ENCODE measurements at regions not wholly inside any gene's neighbourhood (a gene's known extent, or its start where the extent isn't known, plus 50 kb on each side); places are given as distances from the start of the nearest gene placed in this dataset.

- DNase-seq (ENCODE audit: low read depth in 4 of 4, low spot score in 2 of 4): no peak
These were observed 441.4 kb upstream of the FAT3 start for GRCh38 chr11:91783173-91783572.

GRCh38 chr11:91778758-91779157, 445.9 kb upstream of the FAT3 start:
- no peak for DNase-seq (ENCODE audit: low read depth in 4 of 4, low spot score in 2 of 4)

GRCh38 chr11:91776655-91777054, 448.0 kb upstream of the FAT3 start:
- no peak for DNase-seq (ENCODE audit: low read depth in 4 of 4, low spot score in 2 of 4)

- no peak for DNase-seq (ENCODE audit: low read depth in 4 of 4, low spot score in 2 of 4)
These were observed 451.5 kb upstream of the FAT3 start for GRCh38 chr11:91773090-91773489.

GRCh38 chr11:91771961-91772360, 452.7 kb upstream of the FAT3 start:
- DNase-seq (ENCODE audit: low read depth in 4 of 4, low spot score in 2 of 4): no peak

GRCh38 chr11:91768783-91769182, 455.8 kb upstream of the FAT3 start:
- no peak for DNase-seq (ENCODE audit: low read depth in 4 of 4, low spot score in 2 of 4)

- DNase-seq (ENCODE audit: low read depth in 4 of 4, low spot score in 2 of 4): no peak
These were observed 461.3 kb upstream of the FAT3 start for GRCh38 chr11:91763331-91763730.

DNA sequence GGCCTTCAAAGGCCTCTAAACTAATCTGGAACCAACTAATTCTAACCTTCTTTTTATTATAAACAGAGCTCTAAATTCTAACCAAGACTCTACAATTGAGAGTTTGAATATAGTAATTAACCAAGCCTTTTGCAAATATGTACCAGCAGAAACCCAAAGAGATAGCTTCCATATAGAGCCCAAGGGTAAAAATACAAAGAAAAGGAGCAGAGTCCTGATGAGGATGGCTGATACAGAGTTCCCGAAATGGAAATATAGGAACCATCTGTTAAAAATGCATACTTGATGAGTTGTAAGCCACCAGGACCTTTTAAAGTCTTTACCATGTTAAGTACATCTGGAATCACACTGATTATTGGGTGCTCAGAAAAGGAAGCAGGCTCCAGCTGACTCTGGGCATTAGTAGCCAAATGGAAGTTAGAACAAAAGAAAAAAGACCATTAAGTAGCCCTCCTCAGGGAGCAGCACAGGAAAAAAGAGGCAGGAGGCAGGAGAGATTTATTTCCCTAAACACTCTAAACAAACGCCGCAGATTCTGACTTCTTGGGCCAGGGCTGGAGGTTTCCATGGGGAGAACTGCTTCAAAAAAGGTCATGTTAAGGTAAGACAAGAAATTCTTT, 463.1 kb upstream of the FAT3 start:
- DNase-seq (ENCODE audit: low read depth in 4 of 4, low spot score in 2 of 4): no peak

GRCh38 chr11:91756829-91757480, 467.7 kb upstream of the FAT3 start:
- DNase-seq (ENCODE audit: low read depth in 4 of 4, low spot score in 2 of 4): no peak

DNA sequence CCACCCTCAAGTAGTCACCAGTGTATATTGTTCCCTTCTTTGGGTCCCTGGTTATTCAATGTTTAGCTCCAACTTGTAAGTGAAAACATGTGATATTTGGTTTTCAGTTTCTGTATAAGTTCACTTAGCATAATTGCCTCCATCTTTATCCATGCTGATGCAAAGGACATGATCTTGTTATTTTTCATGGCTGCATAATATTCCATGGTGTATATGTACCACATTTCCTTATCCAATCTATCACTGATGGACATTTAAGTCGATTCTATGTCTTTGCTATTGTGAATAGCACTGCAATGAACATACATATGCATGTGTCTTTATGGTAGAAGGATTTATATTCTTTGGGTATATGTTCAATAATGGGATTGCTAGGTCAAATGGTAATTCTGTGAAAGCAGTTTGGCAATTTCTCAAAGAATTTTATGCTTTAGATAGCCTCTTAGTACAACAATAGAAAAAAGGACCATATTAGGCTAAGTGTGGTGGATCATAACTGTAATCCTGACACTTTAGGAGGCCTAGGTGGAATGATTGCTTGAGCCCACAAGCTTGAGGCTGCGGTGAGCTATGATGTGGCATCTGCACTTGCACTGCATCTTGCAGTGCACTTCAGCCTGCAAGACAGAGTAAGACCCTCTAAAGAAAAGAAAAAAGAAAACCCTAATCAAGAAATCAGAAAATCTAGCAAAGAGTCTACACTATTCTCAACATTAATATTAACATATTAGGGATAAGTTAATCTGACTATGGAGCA, 468.5 kb upstream of the FAT3 start:
- DNase-seq (ENCODE audit: low read depth in 4 of 4, low spot score in 2 of 4): no peak

- DNase-seq (ENCODE audit: low read depth in 4 of 4, low spot score in 2 of 4): no peak
These were observed 469.1 kb upstream of the FAT3 start for GRCh38 chr11:91755526-91755925.

DNA sequence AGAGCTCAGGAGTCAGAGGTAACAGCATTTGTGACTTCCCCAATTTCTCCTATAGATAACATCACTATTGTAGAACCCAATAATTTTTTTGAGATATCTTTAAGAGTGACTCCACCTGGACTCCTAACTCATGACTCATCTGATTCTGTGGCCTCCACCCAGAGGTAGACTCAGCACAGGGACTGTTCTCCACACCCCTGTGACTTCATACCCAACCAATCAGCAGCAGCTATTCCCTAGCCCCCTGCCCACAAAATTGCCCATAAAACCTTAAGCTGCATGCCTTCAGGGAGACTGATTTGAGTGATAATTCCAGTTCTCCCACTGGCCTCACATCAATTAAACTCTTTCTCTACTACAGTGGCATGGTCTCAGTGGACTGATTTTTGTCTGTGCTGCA, 475.4 kb upstream of the FAT3 start:
- no peak for DNase-seq (ENCODE audit: low read depth in 4 of 4, low spot score in 2 of 4)

- DNase-seq (ENCODE audit: low read depth in 4 of 4, low spot score in 2 of 4): no peak
These were observed 482.5 kb upstream of the FAT3 start for GRCh38 chr11:91742155-91742554.

DNA sequence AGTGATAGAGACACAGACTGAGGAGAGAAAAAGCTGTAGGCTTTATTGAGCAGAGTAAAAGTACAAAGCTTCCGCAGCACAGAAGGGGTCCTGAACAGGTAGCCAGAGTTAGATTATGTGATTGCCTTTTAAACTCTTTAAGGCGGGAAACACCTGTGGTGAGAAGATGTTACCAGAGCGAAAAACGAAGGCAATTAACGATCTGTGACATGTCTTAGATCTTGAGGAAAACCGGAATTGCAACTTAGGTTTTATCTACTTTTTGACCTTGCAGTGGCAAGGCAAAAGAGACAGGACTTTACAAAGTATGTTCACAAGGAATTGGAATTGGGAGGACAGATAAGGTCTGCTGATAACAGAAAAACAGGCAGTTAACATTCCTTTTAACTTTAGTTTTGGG, 493.6 kb upstream of the FAT3 start:
- DNase-seq (ENCODE audit: low read depth in 4 of 4, low spot score in 2 of 4): no peak

GRCh38 chr11:91730620-91731019, 494.0 kb upstream of the FAT3 start:
- no peak for DNase-seq (ENCODE audit: low read depth in 4 of 4, low spot score in 2 of 4)

GRCh38 chr11:91730057-91730456, 494.6 kb upstream of the FAT3 start:
- no peak for DNase-seq (ENCODE audit: low read depth in 4 of 4, low spot score in 2 of 4)

- no peak for DNase-seq (ENCODE audit: low read depth in 4 of 4, low spot score in 2 of 4)
These were observed 507.4 kb upstream of the FAT3 start for GRCh38 chr11:91717169-91717568.

DNA sequence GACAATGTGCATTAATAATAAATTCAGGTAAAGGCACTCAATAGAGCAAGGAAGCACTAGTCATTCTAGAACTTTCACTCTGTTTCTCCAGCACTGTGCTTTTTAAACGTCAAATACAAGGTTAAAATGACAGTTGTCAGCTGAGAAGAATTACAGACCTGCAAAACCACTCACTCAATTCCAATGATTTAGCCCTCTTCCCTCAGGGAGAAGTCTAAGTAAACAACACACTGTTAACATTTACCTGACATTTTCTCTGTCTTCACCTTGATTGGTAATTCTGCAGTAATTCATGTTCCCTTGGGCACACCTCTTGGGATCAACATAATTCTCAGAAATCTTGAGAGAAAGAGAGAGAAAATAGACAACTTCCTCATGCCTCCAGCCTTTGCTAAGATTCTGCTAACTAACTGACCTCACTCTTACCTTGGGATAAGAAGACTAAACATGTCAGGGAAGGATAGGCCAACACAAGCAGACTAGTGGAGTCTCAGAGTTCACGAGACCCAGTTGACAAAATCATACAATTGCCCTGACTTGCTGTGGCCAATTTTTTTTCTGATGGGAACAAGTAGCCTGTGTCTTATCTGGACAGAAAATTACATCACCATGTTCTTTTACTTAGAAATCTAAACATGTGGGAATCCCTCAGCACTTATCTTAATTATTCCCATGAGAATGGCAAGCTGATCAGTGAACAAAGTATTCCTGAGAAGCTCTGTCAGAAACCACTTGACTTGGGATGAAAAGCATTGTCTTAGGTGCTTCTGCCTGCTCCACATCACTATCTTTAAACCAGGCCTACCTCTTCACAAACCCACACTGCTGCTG, 516.8 kb upstream of the FAT3 start:
- DNase-seq (ENCODE audit: low read depth in 4 of 4, low spot score in 2 of 4): no peak

DNA sequence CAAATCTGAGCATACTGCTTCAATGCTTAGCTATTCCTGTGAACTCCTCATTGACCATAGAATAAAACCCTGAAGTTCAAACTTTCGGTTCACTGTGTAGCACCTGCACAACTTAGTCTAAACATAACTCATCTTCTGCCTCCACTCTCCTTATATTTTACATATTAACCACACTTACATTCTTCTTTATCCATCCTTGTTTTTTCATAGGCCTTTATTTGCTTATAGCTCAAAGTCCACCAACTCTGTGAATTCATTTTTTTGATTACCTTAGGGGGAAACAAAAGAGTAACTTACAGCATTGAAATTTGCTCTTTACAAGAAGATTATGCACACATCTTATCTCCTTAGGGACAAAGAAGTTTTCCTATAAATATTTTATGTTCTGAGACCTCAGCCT, 521.6 kb upstream of the FAT3 start:
- DNase-seq (ENCODE audit: low read depth in 4 of 4, low spot score in 2 of 4): no peak

DNA sequence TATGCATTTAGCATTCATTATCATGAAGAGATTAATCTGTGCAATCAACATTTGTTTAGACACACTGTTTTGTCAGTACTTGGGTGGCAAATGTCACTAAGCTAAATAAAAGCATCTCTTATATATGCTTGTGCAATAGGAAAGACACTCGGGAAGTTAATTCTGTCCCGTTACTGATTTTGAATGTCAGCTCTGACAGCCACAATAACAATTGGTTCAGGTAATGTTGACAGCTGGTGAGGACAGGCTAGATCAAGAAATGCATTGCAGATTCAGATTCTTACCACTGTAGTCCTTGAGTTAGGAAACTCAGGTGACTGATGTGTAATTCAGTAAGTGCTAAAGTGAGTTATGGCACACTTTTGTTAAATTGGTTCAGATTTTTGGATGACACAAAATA, 523.8 kb upstream of the FAT3 start:
- no peak for DNase-seq (ENCODE audit: low read depth in 4 of 4, low spot score in 2 of 4)

DNA sequence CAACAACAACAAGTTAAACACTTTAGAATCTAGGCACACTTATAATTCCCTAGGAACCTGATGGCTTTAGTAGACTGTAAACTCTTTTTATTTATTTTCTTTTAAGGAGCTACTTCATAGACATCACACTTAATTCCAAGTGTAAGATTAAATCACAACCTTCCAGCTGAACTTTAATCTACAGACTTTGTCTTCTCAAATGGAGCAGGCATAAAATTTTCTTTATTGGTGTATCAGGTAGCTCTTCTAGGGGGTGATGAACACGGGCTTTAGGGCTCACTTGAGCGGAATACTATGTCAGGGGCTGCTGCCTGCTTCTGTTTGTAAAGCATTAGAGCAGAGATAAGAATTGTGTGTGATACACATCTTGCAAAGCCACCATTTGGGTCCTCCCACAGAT, 525.8 kb upstream of the FAT3 start:
- DNase-seq (ENCODE audit: low read depth in 4 of 4, low spot score in 2 of 4): peak in 2 of 4 donors; percentile 10 to 18

Data from left renal cortex interstitium (tissue), 4 donors.